HG02610 (cell line): ENCODE measurements at regions not wholly inside any gene's neighbourhood (a gene's known extent, or its start where the extent isn't known, plus 50 kb on each side); places are given as distances from the start of the nearest gene placed in this dataset.

ENCODE experiments used
- ATAC-seq: cut with Tn5 transposase; IDR thresholded peaks from one replicate; pipeline ENCODE4 v1.9.1; 2021; ENCODE audit warnings: mild to moderate bottlenecking, moderate library complexity; ENCODE audit not compliant: unreplicated experiment

DNA sequence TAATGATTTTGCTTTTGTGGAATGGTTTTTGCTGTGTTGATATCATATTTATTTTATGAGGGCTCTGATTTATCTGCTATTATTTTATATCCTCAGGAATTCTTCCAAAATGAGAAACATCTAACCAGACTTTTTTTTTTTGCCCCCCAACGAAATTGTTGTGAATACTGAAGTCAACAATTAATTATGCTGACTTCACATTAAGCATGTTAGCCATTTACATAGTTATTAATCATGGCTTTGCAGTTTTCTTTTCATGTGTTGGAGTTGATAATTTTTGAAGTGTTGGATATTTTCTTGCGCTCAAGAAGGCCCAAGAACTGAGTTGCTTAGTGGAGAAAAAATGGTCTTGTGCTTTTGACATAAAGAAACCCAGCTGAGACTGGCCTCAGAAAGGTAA lies 246.6 kb upstream of the CRY1 start:
- no peak for ATAC-seq

DNA sequence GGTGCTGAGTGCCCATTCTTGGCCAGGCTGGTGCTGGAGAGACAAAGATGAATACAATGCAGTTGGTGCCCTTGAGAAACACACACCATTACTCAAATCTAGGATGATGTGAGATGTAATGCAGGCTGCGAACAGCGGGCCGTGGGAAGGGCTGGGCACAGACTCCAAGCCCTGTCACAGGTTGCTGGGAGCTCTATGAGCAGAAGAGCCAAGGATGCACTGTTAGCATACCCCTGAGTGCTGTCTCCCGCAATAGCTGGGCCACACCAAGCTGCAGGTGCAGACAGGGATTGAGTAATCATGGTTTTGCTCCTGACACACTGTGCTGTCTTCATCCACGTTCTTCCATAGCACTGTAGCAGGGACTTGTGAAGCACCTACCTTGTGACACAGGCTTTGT lies 247.5 kb upstream of the CRY1 start:
- ATAC-seq: no peak

GRCh38 chr12:107344035-107344808 lies 250.9 kb upstream of the CRY1 start:
- no peak for ATAC-seq

GRCh38 chr12:107347261-107347660 lies 253.9 kb upstream of the CRY1 start:
- ATAC-seq: no peak

- no peak for ATAC-seq
These were observed 255.8 kb upstream of the CRY1 start for GRCh38 chr12:107349008-107349747.

DNA sequence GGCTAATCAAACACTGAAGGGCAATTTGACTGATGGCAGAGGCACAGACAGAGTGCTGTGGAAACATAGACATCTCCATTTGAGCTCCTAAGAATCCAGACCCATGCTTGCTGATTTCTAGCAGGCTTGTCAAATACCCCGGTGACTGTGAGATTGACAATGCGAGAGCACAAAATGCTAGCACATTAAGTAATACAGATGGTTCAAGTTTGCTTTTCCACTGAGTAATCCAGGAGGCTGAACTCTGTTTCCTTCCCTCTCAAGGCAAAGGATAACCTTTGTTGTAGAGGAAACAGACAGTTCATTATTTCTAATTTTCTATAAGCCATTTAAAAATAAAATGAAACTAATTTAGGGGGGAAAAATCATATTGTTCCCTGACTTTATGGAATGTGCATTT lies 256.5 kb upstream of the CRY1 start:
- ATAC-seq: no peak

DNA sequence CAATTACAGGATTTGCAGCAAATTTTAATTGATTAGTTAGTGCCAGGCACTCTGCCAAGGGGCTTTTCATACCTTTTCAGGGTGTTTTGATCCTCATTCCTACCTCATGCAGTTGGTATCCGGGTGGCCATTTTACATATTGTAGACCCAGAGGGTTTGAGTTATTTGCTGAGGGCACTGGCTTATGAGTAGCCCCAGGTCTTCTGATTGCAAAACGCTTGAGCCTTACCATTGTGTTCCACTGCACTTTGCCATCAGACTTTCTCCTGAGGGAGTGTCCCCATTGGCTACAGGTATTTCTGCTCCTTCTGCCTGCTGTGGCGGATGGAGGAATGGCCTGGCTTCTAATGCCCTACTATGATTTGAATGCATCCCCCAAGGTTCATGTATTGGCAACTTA lies 257.8 kb upstream of the CRY1 start:
- ATAC-seq: no peak

- ATAC-seq: no peak
These were observed 258.4 kb upstream of the CRY1 start for GRCh38 chr12:107351713-107352112.

DNA sequence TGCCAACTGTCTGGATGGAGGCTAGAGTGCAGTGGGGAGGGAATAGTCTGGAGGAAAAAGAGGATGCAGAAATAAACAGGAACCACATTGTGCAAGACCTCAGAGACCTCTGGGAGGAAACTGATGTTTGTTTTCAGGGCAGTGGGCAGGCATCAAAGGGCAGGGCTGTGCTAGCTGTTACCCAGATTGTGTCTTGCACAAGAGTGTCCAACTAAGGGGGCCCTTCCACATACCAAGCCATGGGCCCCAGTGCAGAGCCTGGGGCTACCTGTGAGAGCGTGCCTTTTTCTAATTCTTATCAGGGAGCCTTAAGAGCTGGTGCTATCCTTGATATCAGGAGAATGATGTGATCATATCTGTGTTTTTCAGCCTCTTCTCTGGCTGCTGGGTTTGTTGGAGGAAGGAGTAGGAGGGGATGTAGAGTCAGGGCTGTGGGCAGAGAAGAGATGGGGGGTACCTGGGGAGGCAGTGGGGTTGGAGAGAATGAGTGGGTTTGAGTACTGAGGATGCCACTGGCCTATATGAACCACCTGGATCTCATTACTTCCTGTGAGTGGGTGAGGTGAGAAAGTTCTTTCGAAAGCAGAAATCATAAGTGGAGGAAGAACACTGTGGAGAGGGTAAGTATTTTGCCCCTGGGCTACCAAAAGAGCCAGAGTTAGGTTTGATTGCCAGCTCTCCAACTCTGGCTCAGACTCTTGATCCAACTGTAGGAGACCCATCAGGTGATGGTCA lies 259.2 kb upstream of the CRY1 start:
- ATAC-seq: no peak

DNA sequence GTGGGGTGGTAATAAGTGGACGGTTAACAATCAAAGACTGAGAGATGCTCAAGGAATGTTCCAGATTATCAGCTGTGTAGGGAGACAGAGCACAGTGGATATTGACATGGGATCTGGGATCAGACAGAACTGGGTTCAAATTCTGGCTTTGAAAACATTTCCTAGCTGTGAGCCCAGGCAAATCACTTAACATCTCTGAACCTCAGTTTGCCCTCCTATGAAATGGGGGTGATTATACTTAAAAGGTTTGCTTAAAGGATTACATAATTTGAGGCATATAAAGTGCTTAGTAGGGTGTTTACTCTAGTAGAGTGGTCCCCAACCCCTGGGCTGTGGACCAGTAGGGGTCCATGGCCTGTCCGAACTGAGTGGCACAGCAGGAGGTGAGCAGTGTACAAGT lies 260.0 kb upstream of the CRY1 start:
- ATAC-seq: no peak

DNA sequence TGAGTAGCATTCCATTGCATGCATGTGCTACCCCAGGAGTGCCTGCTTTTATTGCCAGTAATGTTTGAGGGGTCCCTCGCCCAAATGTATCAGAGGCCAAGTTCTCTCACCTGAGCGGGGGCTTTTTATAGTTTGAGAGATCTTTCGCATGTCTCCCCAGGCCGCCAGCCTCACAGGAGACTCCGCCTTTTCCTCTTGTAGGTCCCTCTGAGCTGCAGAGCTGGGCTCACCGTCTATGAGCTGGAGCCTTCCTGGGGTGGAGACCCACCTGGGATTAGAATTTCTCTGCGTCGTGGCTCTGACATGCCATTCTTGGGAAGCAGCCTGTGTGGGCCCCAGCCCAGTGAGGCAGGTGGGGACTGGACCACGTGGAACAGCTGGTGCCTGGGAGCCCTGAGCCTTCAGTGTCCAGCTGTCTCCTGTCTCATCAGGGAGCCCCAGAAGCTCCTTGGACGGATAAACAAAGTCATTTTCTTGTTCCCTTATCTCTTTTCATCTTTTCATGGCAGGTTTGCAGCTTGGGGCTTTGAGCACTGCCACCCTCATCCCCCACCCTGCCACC lies 261.7 kb upstream of the CRY1 start:
- ATAC-seq: no peak

DNA sequence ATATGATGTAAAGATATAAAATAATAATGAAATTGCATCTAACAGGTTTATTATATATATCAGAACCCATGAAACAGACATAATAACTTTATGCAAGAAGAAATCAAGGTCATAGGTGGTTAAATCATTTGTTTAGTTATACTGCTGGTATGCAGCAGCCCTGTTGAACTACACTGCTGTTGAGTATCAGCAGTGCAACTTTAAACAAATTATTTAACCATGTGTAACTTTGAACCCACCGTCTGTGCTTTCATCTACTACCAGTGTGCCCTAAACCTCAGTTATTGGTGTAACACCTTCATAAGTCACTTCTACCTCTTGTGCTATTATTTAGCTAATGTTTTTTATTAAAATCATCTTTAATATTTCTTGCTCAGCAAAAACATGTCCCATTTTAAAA lies 262.3 kb upstream of the CRY1 start:
- no peak for ATAC-seq

GRCh38 chr12:107356266-107356936 lies 263.1 kb upstream of the CRY1 start:
- ATAC-seq: no peak

DNA sequence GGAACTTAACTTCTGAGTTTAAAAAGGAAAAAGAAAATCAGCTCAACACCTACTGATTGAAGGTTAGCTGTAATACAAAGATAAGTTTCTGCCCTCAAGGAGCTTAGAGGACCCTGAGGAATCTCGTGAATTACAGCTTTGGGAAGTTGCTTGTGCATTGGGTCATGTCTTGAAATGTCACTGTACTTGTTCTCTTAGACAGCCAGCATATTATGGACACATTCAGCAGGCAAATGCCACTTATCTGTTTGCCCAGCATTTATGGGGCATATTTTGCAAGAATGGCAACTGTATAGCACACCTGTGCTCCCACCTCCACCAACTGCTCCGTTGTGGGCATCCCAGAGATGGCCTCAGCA lies 263.6 kb upstream of the CRY1 start:
- no peak for ATAC-seq

GRCh38 chr12:107359382-107359781 lies 266.0 kb upstream of the CRY1 start:
- ATAC-seq: no peak

- ATAC-seq: no peak
These were observed 266.7 kb upstream of the CRY1 start for GRCh38 chr12:107360033-107360432.

GRCh38 chr12:107360482-107360881 lies 267.1 kb upstream of the CRY1 start:
- ATAC-seq: no peak

GRCh38 chr12:107361970-107362369 lies 268.6 kb upstream of the CRY1 start:
- no peak for ATAC-seq

GRCh38 chr12:107362960-107363359 lies 269.6 kb upstream of the CRY1 start:
- ATAC-seq: no peak

- ATAC-seq: no peak
These were observed 271.6 kb upstream of the CRY1 start for GRCh38 chr12:107364875-107365518.

GRCh38 chr12:107365703-107366102 lies 272.4 kb upstream of the CRY1 start:
- no peak for ATAC-seq
